MCF 10A (cell line): ENCODE measurements at regions not wholly inside any gene's neighbourhood (a gene's known extent, or its start where the extent isn't known, plus 50 kb on each side); places are given as distances from the start of the nearest gene placed in this dataset.
A peak's percentile ranks its signal among the peaks of the same experiment; 100 is the strongest.

Experiments used
- BruUV-seq: library from RNA; stranded (reverse); fragments of 400-500 nt; replicated peaks from 2 replicates; lab custom pipeline; 2021; lab: Mats Ljungman, UMichigan
- CTCF ChIA-PET: fragments of 300-600 bp; sonication (Branson Sonifier 250); formaldehyde crosslinking; extraction: SDS; loops from one replicate; lab custom pipeline; 2021; ENCODE audit warnings: antibody characterized with exemption, inconsistent platforms; lab: Yijun Ruan, JAX
- POLR2A ChIA-PET: fragments of 300-600, 350-650 bp; sonication (Branson Sonifier 250); formaldehyde crosslinking; extraction: SDS; loops from one replicate; lab custom pipeline; 2020; ENCODE audit warnings: antibody characterized with exemption, inconsistent platforms; lab: Yijun Ruan, JAX
- DNase-seq: peaks from one replicate; pipeline ENCODE4 v3.0.0-alpha.2; 2018; ENCODE audit not compliant: unreplicated experiment
- H3K27ac Mint-ChIP-seq: one replicate; pipeline ENCODE4 v1.8.0; 2022; ENCODE audit warnings: mild to moderate bottlenecking, low read depth, mixed read lengths; ENCODE audit not compliant: unreplicated experiment
- H3K27me3 Mint-ChIP-seq: one replicate; pipeline ENCODE4 v1.8.0; 2022; ENCODE audit warnings: mixed read lengths; ENCODE audit not compliant: insufficient read depth, unreplicated experiment
- H3K36me3 Mint-ChIP-seq: one replicate; pipeline ENCODE4 v1.8.0; 2022; ENCODE audit warnings: mild to moderate bottlenecking, moderate library complexity, mixed read lengths; ENCODE audit not compliant: insufficient read depth, unreplicated experiment
- H3K4me1 Mint-ChIP-seq: one replicate; pipeline ENCODE4 v1.8.0; 2022; ENCODE audit warnings: mixed read lengths; ENCODE audit not compliant: insufficient read depth, unreplicated experiment
- H3K4me3 Mint-ChIP-seq: one replicate; pipeline ENCODE4 v1.8.0; 2022; ENCODE audit warnings: mild to moderate bottlenecking, moderate library complexity, mixed read lengths; ENCODE audit not compliant: unreplicated experiment
- H3K9me3 Mint-ChIP-seq: one replicate; pipeline ENCODE4 v1.8.0; 2022; ENCODE audit warnings: mixed read lengths; ENCODE audit not compliant: unreplicated experiment
- CTCF ChIP-seq: fragments of 200-600 bp; IDR thresholded peaks from one replicate; pipeline ENCODE4 v1.8.0; 2022; ENCODE audit warnings: antibody characterized with exemption, mild to moderate bottlenecking; ENCODE audit not compliant: unreplicated experiment
- intact Hi-C: fragments of 100-400 bp; cut with micrococcal nuclease; formaldehyde crosslinking; loops from 2 replicates; pipeline ENCODE4 v1.14.1; 2022

GRCh38 chr17:77423589-77424451 is 283.1 kb downstream of the SEC14L1 start:
- intact Hi-C loops, result loop anchor here (2.0 kb wide), 1 partner anchor 137 kb away; no protein-coding TSS in a partner anchor

GRCh38 chr17:77424585-77425344 is 284.0 kb downstream of the SEC14L1 start:
- Mint-ChIP-seq H3K27me3 (no peaks in the 10 kb centered on the region), H3K9me3 (no peaks in the 10 kb centered on the region), H3K4me1 (peaks cover 57% of the 10 kb centered on the region), H3K27ac (no peak overlapping the region), H3K4me3 (no peak overlapping the region), H3K36me3 (peaks cover 56% of the 10 kb centered on the region)
- BruUV-seq, result no TSS peak
- intact Hi-C loops, result no loop called here
- POLR2A ChIA-PET, result interaction anchor here (0.6 to 10.0 kb wide), 11 partner anchors 8 to 143 kb away, joined by 3 to 112 read pairs (median 11); no protein-coding TSS in a partner anchor
- DNase-seq, result peak; percentile 73
- CTCF ChIA-PET, result interaction anchor here (0.6 to 1.6 kb wide), 3 partner anchors 12 to 101 kb away, joined by 3 to 4 read pairs (median 4); no protein-coding TSS in a partner anchor
- no peak for TF ChIP-seq CTCF

More at GRCh38 chr17:77423589-77424451, 283.1 kb downstream of the SEC14L1 start:
- no peak for TF ChIP-seq CTCF
- Mint-ChIP-seq H3K36me3 (peaks cover 61% of the 10 kb centered on the region), H3K27me3 (no peaks in the 10 kb centered on the region), H3K4me1 (peaks cover 57% of the 10 kb centered on the region), H3K27ac (peak overlapping the region; percentile 79), H3K9me3 (no peaks in the 10 kb centered on the region), H3K4me3 (peak overlapping the region; percentile 56)
- peak; percentile 90 for DNase-seq
- BruUV-seq, result no TSS peak
- ChIA-PET POLR2A (interaction anchor here (0.6 to 10.0 kb wide), 13 partner anchors 8 to 535 kb away, joined by 3 to 112 read pairs (median 7); partner anchors contain the start of gene TNRC6C), CTCF (interaction anchor here (1.0 to 1.6 kb wide), 2 partner anchors 11 to 93 kb away, joined by 3 to 4 read pairs; no protein-coding TSS in a partner anchor)

GRCh38 chr17:77425348-77425747 is 284.6 kb downstream of the SEC14L1 start:
- intact Hi-C loops, result no loop called here
- peaks cover 50% of the 10 kb centered on the region for H3K36me3 Mint-ChIP-seq
- BruUV-seq, result no TSS peak
- ChIA-PET POLR2A (interaction anchor here (0.7 to 10.0 kb wide), 8 partner anchors 9 to 138 kb away, joined by 3 to 112 read pairs (median 20); no protein-coding TSS in a partner anchor), CTCF (interaction anchor here (0.7 to 1.0 kb wide), 2 partner anchors 52 to 100 kb away, joined by 3 to 4 read pairs; no protein-coding TSS in a partner anchor)
- peaks cover 55% of the 10 kb centered on the region for H3K4me1 Mint-ChIP-seq
- no peak for DNase-seq
- H3K9me3 Mint-ChIP-seq, result no peaks in the 10 kb centered on the region
- no peak for TF ChIP-seq CTCF
- no peak overlapping the region for H3K4me3 Mint-ChIP-seq
- no peaks in the 10 kb centered on the region for H3K27me3 Mint-ChIP-seq
- H3K27ac Mint-ChIP-seq, result no peak overlapping the region
